ENCODE measurements at regions not wholly inside any gene's neighbourhood (a gene's known extent, or its start where the extent isn't known, plus 50 kb on each side); places are given as distances from the start of the nearest gene placed in this dataset.
A peak's percentile ranks its signal among the peaks of the same experiment; 100 is the strongest.

DNA sequence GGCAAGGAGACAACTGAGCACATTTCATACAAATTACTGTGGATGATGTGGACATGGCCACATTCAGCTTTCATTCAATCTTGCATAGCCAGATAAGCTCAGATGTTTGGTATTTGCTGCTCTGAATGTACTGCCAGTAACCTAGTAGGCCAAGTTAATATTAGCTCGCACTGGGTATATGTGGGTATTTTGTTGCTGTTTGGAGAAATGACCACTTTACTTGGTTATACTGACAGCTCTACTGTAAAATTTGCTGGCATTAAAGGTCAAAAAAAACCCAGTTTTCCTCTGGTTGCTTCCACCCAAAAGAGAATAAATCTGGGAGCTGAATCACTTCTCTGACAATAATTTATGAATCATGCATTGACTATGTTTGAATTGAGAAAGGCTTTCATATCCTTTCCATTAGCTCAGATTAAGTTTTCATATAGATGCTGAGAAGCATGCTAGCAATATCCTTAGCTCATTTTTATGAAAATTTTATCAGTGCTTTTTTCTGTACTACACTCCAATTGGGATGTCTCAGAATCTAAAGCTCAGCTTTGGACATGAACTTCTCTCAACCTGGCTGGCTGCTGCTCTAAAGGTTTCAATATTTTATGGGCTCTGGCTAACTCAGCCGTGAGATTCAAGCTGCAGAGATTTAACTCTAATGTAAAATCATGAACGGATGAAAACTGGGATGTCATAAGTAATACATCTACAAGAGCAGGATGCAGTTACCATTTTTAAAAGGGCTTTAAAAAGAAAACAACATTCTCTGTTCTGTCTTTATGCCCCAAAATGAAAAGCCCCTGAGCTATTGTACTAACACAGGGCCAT is 330.0 kb downstream of the BARHL2 start (continued):
- TF ChIP-seq, protein P1, sequence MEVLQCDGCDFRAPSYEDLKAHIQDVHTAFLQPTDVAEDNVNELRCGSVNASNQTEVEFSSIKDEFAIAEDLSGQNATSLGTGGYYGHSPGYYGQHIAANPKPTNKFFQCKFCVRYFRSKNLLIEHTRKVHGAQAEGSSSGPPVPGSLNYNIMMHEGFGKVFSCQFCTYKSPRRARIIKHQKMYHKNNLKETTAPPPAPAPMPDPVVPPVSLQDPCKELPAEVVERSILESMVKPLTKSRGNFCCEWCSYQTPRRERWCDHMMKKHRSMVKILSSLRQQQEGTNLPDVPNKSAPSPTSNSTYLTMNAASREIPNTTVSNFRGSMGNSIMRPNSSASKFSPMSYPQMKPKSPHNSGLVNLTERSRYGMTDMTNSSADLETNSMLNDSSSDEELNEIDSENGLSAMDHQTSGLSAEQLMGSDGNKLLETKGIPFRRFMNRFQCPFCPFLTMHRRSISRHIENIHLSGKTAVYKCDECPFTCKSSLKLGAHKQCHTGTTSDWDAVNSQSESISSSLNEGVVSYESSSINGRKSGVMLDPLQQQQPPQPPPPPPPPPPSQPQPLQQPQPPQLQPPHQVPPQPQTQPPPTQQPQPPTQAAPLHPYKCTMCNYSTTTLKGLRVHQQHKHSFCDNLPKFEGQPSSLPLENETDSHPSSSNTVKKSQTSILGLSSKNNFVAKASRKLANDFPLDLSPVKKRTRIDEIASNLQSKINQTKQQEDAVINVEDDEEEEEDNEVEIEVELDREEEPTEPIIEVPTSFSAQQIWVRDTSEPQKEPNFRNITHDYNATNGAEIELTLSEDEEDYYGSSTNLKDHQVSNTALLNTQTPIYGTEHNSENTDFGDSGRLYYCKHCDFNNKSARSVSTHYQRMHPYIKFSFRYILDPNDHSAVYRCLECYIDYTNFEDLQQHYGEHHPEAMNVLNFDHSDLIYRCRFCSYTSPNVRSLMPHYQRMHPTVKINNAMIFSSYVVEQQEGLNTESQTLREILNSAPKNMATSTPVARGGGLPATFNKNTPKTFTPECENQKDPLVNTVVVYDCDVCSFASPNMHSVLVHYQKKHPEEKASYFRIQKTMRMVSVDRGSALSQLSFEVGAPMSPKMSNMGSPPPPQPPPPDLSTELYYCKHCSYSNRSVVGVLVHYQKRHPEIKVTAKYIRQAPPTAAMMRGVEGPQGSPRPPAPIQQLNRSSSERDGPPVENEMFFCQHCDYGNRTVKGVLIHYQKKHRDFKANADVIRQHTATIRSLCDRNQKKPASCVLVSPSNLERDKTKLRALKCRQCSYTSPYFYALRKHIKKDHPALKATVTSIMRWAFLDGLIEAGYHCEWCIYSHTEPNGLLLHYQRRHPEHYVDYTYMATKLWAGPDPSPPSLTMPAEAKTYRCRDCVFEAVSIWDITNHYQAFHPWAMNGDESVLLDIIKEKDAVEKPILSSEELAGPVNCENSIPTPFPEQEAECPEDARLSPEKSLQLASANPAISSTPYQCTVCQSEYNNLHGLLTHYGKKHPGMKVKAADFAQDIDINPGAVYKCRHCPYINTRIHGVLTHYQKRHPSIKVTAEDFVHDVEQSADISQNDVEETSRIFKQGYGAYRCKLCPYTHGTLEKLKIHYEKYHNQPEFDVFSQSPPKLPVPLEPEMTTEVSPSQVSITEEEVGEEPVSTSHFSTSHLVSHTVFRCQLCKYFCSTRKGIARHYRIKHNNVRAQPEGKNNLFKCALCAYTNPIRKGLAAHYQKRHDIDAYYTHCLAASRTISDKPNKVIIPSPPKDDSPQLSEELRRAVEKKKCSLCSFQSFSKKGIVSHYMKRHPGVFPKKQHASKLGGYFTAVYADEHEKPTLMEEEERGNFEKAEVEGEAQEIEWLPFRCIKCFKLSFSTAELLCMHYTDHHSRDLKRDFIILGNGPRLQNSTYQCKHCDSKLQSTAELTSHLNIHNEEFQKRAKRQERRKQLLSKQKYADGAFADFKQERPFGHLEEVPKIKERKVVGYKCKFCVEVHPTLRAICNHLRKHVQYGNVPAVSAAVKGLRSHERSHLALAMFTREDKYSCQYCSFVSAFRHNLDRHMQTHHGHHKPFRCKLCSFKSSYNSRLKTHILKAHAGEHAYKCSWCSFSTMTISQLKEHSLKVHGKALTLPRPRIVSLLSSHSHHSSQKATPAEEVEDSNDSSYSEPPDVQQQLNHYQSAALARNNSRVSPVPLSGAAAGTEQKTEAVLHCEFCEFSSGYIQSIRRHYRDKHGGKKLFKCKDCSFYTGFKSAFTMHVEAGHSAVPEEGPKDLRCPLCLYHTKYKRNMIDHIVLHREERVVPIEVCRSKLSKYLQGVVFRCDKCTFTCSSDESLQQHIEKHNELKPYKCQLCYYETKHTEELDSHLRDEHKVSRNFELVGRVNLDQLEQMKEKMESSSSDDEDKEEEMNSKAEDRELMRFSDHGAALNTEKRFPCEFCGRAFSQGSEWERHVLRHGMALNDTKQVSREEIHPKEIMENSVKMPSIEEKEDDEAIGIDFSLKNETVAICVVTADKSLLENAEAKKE (CRISPR knock-in tag; IDR thresholded peaks at IDR 0.05), result no peak

DNA sequence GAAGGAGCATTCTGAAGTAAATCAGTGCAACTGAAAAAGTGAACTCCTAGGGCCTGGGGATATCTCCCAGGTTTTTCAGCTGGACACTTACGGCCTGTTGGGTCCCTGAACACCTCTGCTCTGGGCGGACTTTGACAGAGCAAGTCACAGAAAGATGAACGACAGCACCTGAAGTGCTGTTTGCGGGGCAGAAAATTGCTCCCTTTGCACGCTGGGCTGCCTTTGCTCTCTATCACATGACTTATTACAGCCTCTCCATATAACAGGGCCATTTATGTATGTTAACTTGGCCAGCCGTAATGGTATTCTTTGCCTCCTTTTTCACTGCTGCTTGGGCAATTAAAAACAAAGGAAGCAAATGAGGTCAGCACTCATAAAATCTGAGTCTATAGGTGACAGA is 332.9 kb downstream of the BARHL2 start:
- ATAC-seq, result no peak
- no peak overlapping the region for H3K27ac ChIP-seq (ENCODE audit: low read depth)
- TF ChIP-seq STAT1 (IDR thresholded peaks at IDR 0.05; ENCODE audit: unreplicated experiment) (no peak), ZNF114 (CRISPR knock-in tag; IDR thresholded peaks at IDR 0.05) (no peak), POLR2AphosphoS5 (IDR thresholded peaks at IDR 0.05; ENCODE audit: low read depth) (no peak), CREB1 (CRISPR knock-in tag; IDR thresholded peaks at IDR 0.05; ENCODE audit: low read depth) (no peak)
- TF ChIP-seq, protein P2, sequence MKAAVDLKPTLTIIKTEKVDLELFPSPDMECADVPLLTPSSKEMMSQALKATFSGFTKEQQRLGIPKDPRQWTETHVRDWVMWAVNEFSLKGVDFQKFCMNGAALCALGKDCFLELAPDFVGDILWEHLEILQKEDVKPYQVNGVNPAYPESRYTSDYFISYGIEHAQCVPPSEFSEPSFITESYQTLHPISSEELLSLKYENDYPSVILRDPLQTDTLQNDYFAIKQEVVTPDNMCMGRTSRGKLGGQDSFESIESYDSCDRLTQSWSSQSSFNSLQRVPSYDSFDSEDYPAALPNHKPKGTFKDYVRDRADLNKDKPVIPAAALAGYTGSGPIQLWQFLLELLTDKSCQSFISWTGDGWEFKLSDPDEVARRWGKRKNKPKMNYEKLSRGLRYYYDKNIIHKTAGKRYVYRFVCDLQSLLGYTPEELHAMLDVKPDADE (IDR thresholded peaks at IDR 0.05), result no peak
- TF ChIP-seq, protein P3, sequence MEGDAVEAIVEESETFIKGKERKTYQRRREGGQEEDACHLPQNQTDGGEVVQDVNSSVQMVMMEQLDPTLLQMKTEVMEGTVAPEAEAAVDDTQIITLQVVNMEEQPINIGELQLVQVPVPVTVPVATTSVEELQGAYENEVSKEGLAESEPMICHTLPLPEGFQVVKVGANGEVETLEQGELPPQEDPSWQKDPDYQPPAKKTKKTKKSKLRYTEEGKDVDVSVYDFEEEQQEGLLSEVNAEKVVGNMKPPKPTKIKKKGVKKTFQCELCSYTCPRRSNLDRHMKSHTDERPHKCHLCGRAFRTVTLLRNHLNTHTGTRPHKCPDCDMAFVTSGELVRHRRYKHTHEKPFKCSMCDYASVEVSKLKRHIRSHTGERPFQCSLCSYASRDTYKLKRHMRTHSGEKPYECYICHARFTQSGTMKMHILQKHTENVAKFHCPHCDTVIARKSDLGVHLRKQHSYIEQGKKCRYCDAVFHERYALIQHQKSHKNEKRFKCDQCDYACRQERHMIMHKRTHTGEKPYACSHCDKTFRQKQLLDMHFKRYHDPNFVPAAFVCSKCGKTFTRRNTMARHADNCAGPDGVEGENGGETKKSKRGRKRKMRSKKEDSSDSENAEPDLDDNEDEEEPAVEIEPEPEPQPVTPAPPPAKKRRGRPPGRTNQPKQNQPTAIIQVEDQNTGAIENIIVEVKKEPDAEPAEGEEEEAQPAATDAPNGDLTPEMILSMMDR (conservative IDR thresholded peaks at IDR 0.05; ENCODE audit: low read depth in 2 of 2), result no peak
- TF ChIP-seq, protein P4, sequence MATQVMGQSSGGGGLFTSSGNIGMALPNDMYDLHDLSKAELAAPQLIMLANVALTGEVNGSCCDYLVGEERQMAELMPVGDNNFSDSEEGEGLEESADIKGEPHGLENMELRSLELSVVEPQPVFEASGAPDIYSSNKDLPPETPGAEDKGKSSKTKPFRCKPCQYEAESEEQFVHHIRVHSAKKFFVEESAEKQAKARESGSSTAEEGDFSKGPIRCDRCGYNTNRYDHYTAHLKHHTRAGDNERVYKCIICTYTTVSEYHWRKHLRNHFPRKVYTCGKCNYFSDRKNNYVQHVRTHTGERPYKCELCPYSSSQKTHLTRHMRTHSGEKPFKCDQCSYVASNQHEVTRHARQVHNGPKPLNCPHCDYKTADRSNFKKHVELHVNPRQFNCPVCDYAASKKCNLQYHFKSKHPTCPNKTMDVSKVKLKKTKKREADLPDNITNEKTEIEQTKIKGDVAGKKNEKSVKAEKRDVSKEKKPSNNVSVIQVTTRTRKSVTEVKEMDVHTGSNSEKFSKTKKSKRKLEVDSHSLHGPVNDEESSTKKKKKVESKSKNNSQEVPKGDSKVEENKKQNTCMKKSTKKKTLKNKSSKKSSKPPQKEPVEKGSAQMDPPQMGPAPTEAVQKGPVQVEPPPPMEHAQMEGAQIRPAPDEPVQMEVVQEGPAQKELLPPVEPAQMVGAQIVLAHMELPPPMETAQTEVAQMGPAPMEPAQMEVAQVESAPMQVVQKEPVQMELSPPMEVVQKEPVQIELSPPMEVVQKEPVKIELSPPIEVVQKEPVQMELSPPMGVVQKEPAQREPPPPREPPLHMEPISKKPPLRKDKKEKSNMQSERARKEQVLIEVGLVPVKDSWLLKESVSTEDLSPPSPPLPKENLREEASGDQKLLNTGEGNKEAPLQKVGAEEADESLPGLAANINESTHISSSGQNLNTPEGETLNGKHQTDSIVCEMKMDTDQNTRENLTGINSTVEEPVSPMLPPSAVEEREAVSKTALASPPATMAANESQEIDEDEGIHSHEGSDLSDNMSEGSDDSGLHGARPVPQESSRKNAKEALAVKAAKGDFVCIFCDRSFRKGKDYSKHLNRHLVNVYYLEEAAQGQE (IDR thresholded peaks at IDR 0.05; ENCODE audit: unreplicated experiment), result no peak

More for the DNA sequence above, 332.9 kb downstream of the BARHL2 start:
- H3K4me1 Mint-ChIP-seq, result peaks cover 13% of the 10 kb centered on the region; the same call in 1 of the 3 replicates
- no peaks in the 10 kb centered on the region for H3K27me3 Mint-ChIP-seq (ENCODE audit: insufficient read depth, low read depth, poor library complexity)
- H3K27me3 ChIP-seq (ENCODE audit: insufficient read depth), result no peaks in the 10 kb centered on the region
- no peak overlapping the region for H3K4me2 ChIP-seq
- no peaks in the 10 kb centered on the region for H3F3A ChIP-seq (replicated peaks; ENCODE audit: low read depth)
- no peaks in the 10 kb centered on the region for H4K20me1 ChIP-seq (replicated peaks; ENCODE audit: insufficient read depth)
- H3K36me3 Mint-ChIP-seq (ENCODE audit: low read depth), result no peaks in the 10 kb centered on the region
- H3K9me2 ChIP-seq (ENCODE audit: insufficient read depth), result no peaks in the 10 kb centered on the region
- H3K9me3 Mint-ChIP-seq, result no peaks in the 10 kb centered on the region
- no peak for DNase-seq (ENCODE audit: low spot score)
- H3K79me2 ChIP-seq (replicated peaks; ENCODE audit: insufficient read depth), result no peaks in the 10 kb centered on the region
- no peak overlapping the region; the same call in 1 of the 2 replicates for H3K27ac Mint-ChIP-seq
- peaks cover 6% of the 10 kb centered on the region for H3K4me1 ChIP-seq (ENCODE audit: insufficient read depth)
- no peak overlapping the region for H3K4me3 Mint-ChIP-seq
- H3K36me3 ChIP-seq (ENCODE audit: insufficient read depth), result no peaks in the 10 kb centered on the region
- H3K4me3 ChIP-seq, result no peak overlapping the region
- peak overlapping the region; percentile 88 for H2AFZ ChIP-seq

Data from GM23338 (cell line).